Nephron (organoid): ENCODE measurements at regions not wholly inside any gene's neighbourhood (a gene's known extent, or its start where the extent isn't known, plus 50 kb on each side); places are given as distances from the start of the nearest gene placed in this dataset.
A peak's percentile ranks its signal among the peaks of the same experiment; 100 is the strongest.

ENCODE experiments used
- H3K27ac Mint-ChIP-seq, 3 experiments: 2 replicates each; pipeline ENCODE4 v1.8.0; 2020; ENCODE audit warnings: mixed read lengths in 3 of 3, mild to moderate bottlenecking in 2 of 3, moderate library complexity in 1 of 3
- H3K27me3 Mint-ChIP-seq: 2 replicates; pipeline ENCODE4 v1.8.0; 2021; ENCODE audit warnings: low read depth, mild to moderate bottlenecking, moderate library complexity, mixed read lengths
- H3K36me3 Mint-ChIP-seq: 2 replicates; pipeline ENCODE4 v1.8.0; 2020; ENCODE audit warnings: low read depth, mixed read lengths
- H3K4me1 Mint-ChIP-seq: 2 replicates; pipeline ENCODE4 v1.8.0; 2020; ENCODE audit warnings: mixed read lengths
- H3K4me3 Mint-ChIP-seq, 3 experiments: 2 replicates each; pipeline ENCODE4 v1.8.0; 2020; ENCODE audit warnings: mild to moderate bottlenecking in 3 of 3, mixed read lengths in 3 of 3, moderate library complexity in 2 of 3
- H3K9me3 Mint-ChIP-seq: 2 replicates; pipeline ENCODE4 v1.8.0; 2020; ENCODE audit warnings: mixed read lengths
- CTCF ChIP-seq, 3 experiments: fragments of 200-600 bp; sonication (generic); IDR thresholded peaks; one replicate each; pipeline ENCODE4 v1.5.0; 2021; ENCODE audit warnings: antibody characterized with exemption in 3 of 3; ENCODE audit not compliant: unreplicated experiment in 3 of 3

GRCh38 chr10:8225187-8225586 lies 170.7 kb downstream of the GATA3 start:
- no peak overlapping the region for H3K4me3 Mint-ChIP-seq
- H3K9me3 Mint-ChIP-seq, result no peaks in the 10 kb centered on the region

DNA sequence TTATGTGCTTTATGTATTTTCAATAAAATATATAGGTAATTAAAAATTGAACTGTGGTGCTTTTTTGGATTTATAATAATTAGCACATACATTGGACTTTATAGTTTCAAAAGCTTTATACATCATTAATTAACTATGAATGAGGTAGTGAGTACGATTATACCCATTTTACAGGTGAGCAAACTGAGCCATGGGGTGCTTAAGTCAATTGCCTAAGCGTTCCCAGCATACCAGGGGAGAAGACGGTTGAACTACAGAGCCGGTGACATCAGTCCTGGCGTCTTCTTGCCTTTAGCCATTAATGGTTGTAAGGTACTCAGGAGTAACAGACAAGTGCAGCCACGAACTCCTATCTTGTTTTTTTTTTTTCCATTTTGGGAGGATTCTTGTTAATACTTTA lies 172.8 kb downstream of the GATA3 start:
- Mint-ChIP-seq H3K9me3 (no peaks in the 10 kb centered on the region), H3K4me3 (no peak overlapping the region), H3K27me3 (peaks cover 31% of the 10 kb centered on the region), H3K27ac (no peak overlapping the region), H3K36me3 (no peaks in the 10 kb centered on the region), H3K4me1 (no peaks in the 10 kb centered on the region)
- no peak for TF ChIP-seq CTCF (IDR thresholded peaks at IDR 0.05; ENCODE audit: unreplicated experiment in 3 of 3)

More at GRCh38 chr10:8225187-8225586, 170.7 kb downstream of the GATA3 start:
- no peak overlapping the region for H3K27ac Mint-ChIP-seq
- no peaks in the 10 kb centered on the region for H3K4me1 Mint-ChIP-seq
- no peak for TF ChIP-seq CTCF (IDR thresholded peaks at IDR 0.05; ENCODE audit: unreplicated experiment in 3 of 3)
- peaks cover 31% of the 10 kb centered on the region for H3K27me3 Mint-ChIP-seq
- no peaks in the 10 kb centered on the region for H3K36me3 Mint-ChIP-seq

- no peak for TF ChIP-seq CTCF (IDR thresholded peaks at IDR 0.05; ENCODE audit: unreplicated experiment in 3 of 3)
- Mint-ChIP-seq H3K4me3 (no peak overlapping the region), H3K27ac (no peak overlapping the region), H3K36me3 (no peaks in the 10 kb centered on the region), H3K4me1 (no peaks in the 10 kb centered on the region), H3K9me3 (no peaks in the 10 kb centered on the region), H3K27me3 (peaks cover 28% of the 10 kb centered on the region)
Measured at GRCh38 chr10:8229153-8229552, 174.7 kb downstream of the GATA3 start.

GRCh38 chr10:8230902-8231301 lies 176.4 kb downstream of the GATA3 start:
- no peak overlapping the region for H3K4me3 Mint-ChIP-seq
- peaks cover 33% of the 10 kb centered on the region for H3K27me3 Mint-ChIP-seq
- no peaks in the 10 kb centered on the region for H3K9me3 Mint-ChIP-seq
- no peak overlapping the region for H3K27ac Mint-ChIP-seq
- H3K4me1 Mint-ChIP-seq, result no peaks in the 10 kb centered on the region
- no peaks in the 10 kb centered on the region for H3K36me3 Mint-ChIP-seq
- no peak for TF ChIP-seq CTCF (IDR thresholded peaks at IDR 0.05; ENCODE audit: unreplicated experiment in 3 of 3)

GRCh38 chr10:8233049-8233448 lies 178.6 kb downstream of the GATA3 start:
- no peaks in the 10 kb centered on the region for H3K9me3 Mint-ChIP-seq
- peak overlapping the region in 1 of 3 experiments; percentile 7 for H3K27ac Mint-ChIP-seq
- H3K4me3 Mint-ChIP-seq, result no peak overlapping the region
- no peaks in the 10 kb centered on the region for H3K4me1 Mint-ChIP-seq
- H3K27me3 Mint-ChIP-seq, result peaks cover 41% of the 10 kb centered on the region
- no peak for TF ChIP-seq CTCF (IDR thresholded peaks at IDR 0.05; ENCODE audit: unreplicated experiment in 3 of 3)
- H3K36me3 Mint-ChIP-seq, result no peaks in the 10 kb centered on the region

- TF ChIP-seq CTCF (IDR thresholded peaks at IDR 0.05; ENCODE audit: unreplicated experiment in 3 of 3), result no peak
- Mint-ChIP-seq H3K36me3 (no peaks in the 10 kb centered on the region), H3K4me3 (no peak overlapping the region), H3K27me3 (peaks cover 39% of the 10 kb centered on the region), H3K4me1 (no peaks in the 10 kb centered on the region), H3K27ac (no peak overlapping the region), H3K9me3 (no peaks in the 10 kb centered on the region)
Measured at GRCh38 chr10:8233832-8234259, 179.4 kb downstream of the GATA3 start.
